GM12873 (cell line): ENCODE measurements at regions not wholly inside any gene's neighbourhood (a gene's known extent, or its start where the extent isn't known, plus 50 kb on each side); places are given as distances from the start of the nearest gene placed in this dataset.

Source experiments
- TF ChIP-seq, protein P1 (sequence below): IDR thresholded peaks from 2 replicates; pipeline ENCODE4 v1.5.1; 2012; ENCODE audit warnings: low read depth, mild to moderate bottlenecking, moderate library complexity, low read length, control low read depth; ENCODE audit not compliant: insufficient read depth; ENCODE audit errors: missing control alignments

DNA sequence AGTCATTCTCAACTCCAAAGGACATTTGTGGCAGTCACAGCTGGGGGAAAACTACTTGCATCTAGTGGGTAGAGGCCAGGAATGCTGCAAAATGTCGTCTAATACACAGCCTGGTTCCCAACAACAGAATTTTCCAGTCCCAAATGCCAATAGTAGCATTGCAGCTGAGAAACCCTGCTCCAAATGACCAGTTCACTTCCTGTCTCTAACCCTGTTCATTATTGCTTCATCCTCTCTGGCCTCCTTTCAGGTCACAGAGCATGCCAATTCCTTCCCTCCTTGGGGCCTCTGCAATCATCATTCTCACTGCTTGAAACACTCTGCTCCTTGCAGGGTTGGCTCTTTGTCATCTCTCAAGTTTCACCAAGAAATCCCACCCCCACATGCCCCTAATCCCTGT lies 139.1 kb downstream of the IRS1 start:
- TF ChIP-seq, protein P1, sequence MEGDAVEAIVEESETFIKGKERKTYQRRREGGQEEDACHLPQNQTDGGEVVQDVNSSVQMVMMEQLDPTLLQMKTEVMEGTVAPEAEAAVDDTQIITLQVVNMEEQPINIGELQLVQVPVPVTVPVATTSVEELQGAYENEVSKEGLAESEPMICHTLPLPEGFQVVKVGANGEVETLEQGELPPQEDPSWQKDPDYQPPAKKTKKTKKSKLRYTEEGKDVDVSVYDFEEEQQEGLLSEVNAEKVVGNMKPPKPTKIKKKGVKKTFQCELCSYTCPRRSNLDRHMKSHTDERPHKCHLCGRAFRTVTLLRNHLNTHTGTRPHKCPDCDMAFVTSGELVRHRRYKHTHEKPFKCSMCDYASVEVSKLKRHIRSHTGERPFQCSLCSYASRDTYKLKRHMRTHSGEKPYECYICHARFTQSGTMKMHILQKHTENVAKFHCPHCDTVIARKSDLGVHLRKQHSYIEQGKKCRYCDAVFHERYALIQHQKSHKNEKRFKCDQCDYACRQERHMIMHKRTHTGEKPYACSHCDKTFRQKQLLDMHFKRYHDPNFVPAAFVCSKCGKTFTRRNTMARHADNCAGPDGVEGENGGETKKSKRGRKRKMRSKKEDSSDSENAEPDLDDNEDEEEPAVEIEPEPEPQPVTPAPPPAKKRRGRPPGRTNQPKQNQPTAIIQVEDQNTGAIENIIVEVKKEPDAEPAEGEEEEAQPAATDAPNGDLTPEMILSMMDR: no peak

DNA sequence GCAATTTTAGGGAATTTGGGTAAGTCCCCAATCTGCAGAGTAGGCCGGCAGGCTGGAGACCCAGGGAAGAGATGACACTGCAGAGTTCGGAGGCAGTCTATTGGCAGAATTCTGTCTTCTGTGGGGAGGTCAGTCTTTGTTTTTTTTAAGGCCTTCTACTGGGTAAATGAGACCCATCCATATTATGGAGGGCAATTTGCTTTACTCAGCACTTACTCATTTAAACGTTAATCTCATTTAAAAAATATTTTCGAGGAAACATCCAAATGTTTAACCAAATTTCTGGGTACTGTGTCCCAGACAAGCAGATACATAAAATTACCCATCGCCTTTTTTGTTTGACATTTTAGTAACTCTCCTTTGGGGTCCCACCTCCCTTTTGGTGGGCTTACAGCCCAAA lies 139.5 kb downstream of the IRS1 start:
- TF ChIP-seq, protein P1: no peak

DNA sequence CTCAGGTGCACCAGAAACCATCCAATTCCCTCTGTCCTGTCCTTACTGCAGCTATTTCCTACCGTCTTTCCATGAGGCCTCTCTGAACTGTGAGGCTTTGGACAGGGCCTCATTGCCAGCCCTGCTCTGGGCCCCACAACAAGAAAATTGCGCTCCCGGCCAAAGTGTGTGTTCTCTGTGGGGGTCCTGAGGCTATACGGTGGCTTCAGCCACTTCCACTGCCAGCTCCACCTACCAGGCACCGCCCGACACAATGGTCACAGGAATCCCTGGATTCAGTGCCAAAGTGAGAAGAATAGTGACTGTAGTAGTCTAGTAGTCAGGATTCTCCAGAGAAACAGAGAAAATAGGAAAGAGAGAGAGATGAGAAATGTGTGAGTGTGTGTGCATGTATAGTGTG lies 140.2 kb downstream of the IRS1 start:
- TF ChIP-seq, protein P1: no peak

DNA sequence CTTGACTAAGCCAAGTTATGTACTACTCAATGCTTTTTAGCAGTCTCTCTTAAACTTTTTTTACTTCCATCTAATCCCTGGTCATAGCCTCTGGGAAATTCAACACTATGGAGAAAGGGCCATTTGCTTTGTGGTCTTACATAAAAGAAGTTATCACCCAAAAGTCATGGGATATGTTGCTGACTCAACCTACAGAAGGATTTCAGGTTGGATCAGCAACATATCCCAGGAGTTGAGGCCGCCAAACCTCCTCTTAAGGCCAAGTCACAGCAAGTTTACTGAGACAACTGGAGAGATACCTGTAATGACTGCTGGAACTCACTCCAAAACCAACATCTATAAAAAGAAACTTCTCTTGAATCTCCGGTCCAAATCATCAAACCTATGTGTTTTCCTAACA lies 141.1 kb downstream of the IRS1 start:
- TF ChIP-seq, protein P1: no peak

DNA sequence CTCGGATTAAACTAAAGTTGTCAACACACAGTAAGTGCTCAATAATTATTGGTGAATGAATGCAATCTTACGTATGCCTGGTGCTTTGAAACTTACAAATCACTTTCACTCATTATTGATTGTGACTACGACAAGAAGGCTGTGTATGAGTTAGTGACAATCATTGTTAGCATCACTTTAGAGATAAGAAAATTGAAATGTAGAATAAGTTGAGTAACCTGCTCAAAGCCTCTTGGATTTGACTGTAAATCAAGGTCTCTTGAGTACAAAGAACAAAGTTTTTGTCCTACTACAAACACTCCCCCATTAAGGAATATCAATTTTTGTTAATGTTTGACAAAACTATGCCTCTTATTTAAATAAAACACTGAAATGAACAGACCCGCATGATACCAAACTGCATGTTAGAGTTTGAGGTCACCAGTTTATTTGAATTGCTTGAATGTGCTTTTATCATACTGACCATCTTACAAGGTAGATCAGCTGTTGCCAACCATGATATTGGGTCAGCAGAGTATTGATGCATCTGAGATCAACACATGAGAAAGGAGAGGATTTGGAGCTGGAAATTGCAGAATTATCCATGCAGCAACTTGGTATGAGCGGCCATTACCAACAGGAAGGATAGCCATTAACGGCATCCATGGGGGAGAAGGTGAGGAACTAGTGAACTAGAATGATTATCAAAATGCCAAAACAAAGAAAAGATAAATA lies 142.1 kb downstream of the IRS1 start:
- TF ChIP-seq, protein P1: no peak

DNA sequence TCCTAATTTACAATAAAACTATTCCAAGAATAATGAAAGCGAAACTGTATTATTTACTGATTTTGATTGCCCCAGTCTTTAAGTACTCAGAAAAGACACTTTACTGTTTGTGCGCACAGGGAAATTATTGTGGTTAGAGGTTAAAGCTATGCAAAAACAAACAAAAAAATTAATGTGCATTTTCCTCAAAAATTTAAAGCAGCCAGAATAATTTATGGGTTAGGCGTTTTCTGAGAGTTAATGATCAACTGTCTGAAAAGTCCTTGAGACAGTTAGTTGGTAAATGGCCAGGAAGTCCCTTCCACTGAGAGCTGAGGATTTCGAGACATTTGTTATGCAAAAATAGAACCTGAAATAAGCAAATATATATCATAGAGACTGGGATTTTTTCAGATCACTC lies 143.3 kb downstream of the IRS1 start:
- TF ChIP-seq, protein P1: no peak

DNA sequence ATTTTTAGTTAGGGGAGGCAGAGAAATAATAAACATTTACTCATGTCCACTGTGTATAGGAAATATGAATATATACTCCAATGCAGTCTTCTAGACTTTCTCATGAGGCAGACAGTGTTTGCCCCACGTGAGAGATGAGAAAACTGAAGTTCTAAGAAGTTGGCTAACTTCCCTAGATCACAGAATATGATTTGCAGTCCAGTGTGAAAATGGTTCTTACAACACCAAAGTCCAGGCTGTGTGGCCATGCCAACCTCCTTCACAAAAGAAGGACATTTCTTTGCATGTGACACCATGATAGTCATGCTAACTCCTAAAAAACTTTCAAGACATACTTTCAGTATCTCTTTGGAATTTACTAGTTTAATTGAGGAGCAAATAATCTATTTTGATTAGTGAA lies 143.7 kb downstream of the IRS1 start:
- TF ChIP-seq, protein P1: no peak
